K562 (cell line): ENCODE measurements at regions not wholly inside any gene's neighbourhood (a gene's known extent, or its start where the extent isn't known, plus 50 kb on each side); places are given as distances from the start of the nearest gene placed in this dataset.

Experiments used
- ATAC-seq: fragments of 200-7000 bp; cut with Tn5 transposase; 3 replicates; pipeline ENCODE4 v1.9.1; 2020; ENCODE audit warnings: moderate library complexity
- BruUV-seq: library from RNA; stranded (reverse); fragments of 400-500 nt; replicated peaks from 2 replicates; lab custom pipeline; 2021; lab: Mats Ljungman, UMichigan
- CTCF ChIA-PET: fragments of 300-600 bp; formaldehyde crosslinking; extraction: SDS; loops from one replicate; lab custom pipeline; 2021; ENCODE audit warnings: low intra/inter-chr PET ratio; lab: Yijun Ruan, JAX
- POLR2A ChIA-PET: fragments of 300-600, 350-650 bp; sonication (Branson Sonifier 250); formaldehyde crosslinking; extraction: SDS; loops from one replicate; lab custom pipeline; 2021; ENCODE audit warnings: antibody characterized with exemption, inconsistent platforms; lab: Yijun Ruan, JAX
- DNase-seq, 4 experiments: peaks; one replicate each; pipeline versions ENCODE4 v3.0.0 to v3.0.0-alpha.2; 2011 to 2018; ENCODE audit warnings: low spot score in 3 of 4, mixed read lengths in 3 of 4; ENCODE audit errors: extremely low read depth in 1 of 4
- FAIRE-seq: peaks from 2 replicates; lab custom pipeline; 2011; peaks lifted over from hg19 to GRCh38; lab: Jason Lieb, UNC
- H2AFZ ChIP-seq: 2 replicates; pipeline ENCODE4 v1.6.0; 2011; ENCODE audit warnings: low read depth, low read length, control low read depth, inconsistent platforms
- H3K27ac ChIP-seq: fragments of 200-600 bp; 3 replicates; pipeline ENCODE4 v1.8.0; 2011; ENCODE audit warnings: low read depth, mild to moderate bottlenecking, control low read depth, inconsistent platforms, low read length, moderate library complexity, mixed read lengths; ENCODE audit errors: extremely low read depth
- H3K27me3 ChIP-seq, 2 experiments: fragments of 300-600 bp in 1 of 2; 2 replicates in 1 of 2; 3 replicates in 1 of 2; pipeline versions ENCODE4 v1.6.0 to v1.8.0; 2011; ENCODE audit warnings: inconsistent platforms in 2 of 2, low read length in 2 of 2, mild to moderate bottlenecking in 1 of 2, mixed read lengths in 1 of 2, moderate library complexity in 1 of 2; ENCODE audit not compliant: control insufficient read depth in 2 of 2, insufficient read depth in 2 of 2
- H3K36me3 ChIP-seq: fragments of 300-600 bp; 3 replicates; pipeline ENCODE4 v1.8.0; 2011; ENCODE audit warnings: mild to moderate bottlenecking, low read length, inconsistent platforms; ENCODE audit not compliant: control insufficient read depth, insufficient read depth
- H3K4me1 ChIP-seq, 2 experiments: fragments of 200-600 bp in 1 of 2; replicated peaks in 1 of 2; 2 replicates in 1 of 2; 3 replicates in 1 of 2; pipeline versions ENCODE4 v1.5.1 to v1.8.0; 2011; ENCODE audit warnings: inconsistent platforms in 2 of 2, low read length in 2 of 2, mild to moderate bottlenecking in 1 of 2, mixed read lengths in 1 of 2, moderate library complexity in 1 of 2; ENCODE audit not compliant: control insufficient read depth in 2 of 2, insufficient read depth in 2 of 2
- H3K4me2 ChIP-seq: 2 replicates; pipeline ENCODE4 v1.6.1; 2011; ENCODE audit warnings: low read length, control low read depth, inconsistent platforms, mixed read lengths; ENCODE audit not compliant: insufficient read depth
- H3K4me3 ChIP-seq: fragments of 200-600 bp; sonication (generic), shearing (Covaris generic); 2 replicates; pipeline ENCODE4 v1.5.1; 2016; ENCODE audit warnings: control low read depth, inconsistent platforms
- H3K79me2 ChIP-seq: fragments of 200-600 bp; 3 replicates; pipeline ENCODE4 v1.8.0; 2011; ENCODE audit warnings: low read length, inconsistent platforms; ENCODE audit not compliant: control insufficient read depth, insufficient read depth
- H3K9ac ChIP-seq, 2 experiments: 2 replicates each; pipeline versions ENCODE4 v1.6.0 to v1.6.1; 2011; ENCODE audit warnings: low read depth in 2 of 2, low read length in 2 of 2, control low read depth in 1 of 2, inconsistent platforms in 1 of 2, mild to moderate bottlenecking in 1 of 2, mixed read lengths in 1 of 2; ENCODE audit not compliant: insufficient read depth in 1 of 2
- H3K9me1 ChIP-seq: one replicate; pipeline ENCODE4 v1.6.0; 2011; ENCODE audit warnings: inconsistent platforms, mild to moderate bottlenecking, low read length, moderate library complexity; ENCODE audit not compliant: control insufficient read depth, insufficient read depth
- H3K9me3 ChIP-seq: replicated peaks from 2 replicates; pipeline ENCODE4 v1.5.1; 2011; ENCODE audit warnings: low read depth, low read length, inconsistent platforms; ENCODE audit not compliant: control insufficient read depth, insufficient read depth
- H4K20me1 ChIP-seq: replicated peaks from 2 replicates; pipeline ENCODE4 v1.6.1; 2011; ENCODE audit warnings: low read length, inconsistent platforms, mixed read lengths; ENCODE audit not compliant: control insufficient read depth, insufficient read depth
- CHD2 ChIP-seq: IDR thresholded peaks from 2 replicates; pipeline ENCODE4 v1.6.1; 2011; ENCODE audit warnings: low read depth, low read length
- GABPB1 ChIP-seq: sonication (generic); formaldehyde crosslinking; IDR thresholded peaks from 2 replicates; pipeline ENCODE4 v1.8.0; 2022; ENCODE audit warnings: mild to moderate bottlenecking, missing genetic modification reagents
- KAT8 ChIP-seq: fragments of 450-650 bp; IDR thresholded peaks from 2 replicates; pipeline ENCODE4 v1.6.1; 2016; ENCODE audit warnings: low read depth, mild to moderate bottlenecking
- TAF1 ChIP-seq: IDR thresholded peaks from 2 replicates; pipeline ENCODE4 v1.6.1; 2011; ENCODE audit warnings: mild to moderate bottlenecking, low read length, moderate library complexity; ENCODE audit not compliant: insufficient read depth, control insufficient read depth, severe bottlenecking; ENCODE audit errors: extremely low read depth
- ZNF24 ChIP-seq: fragments of 450-650 bp; IDR thresholded peaks from 2 replicates; pipeline ENCODE4 v1.6.1; 2016
- ZZZ3 ChIP-seq: fragments of 450-650 bp; IDR thresholded peaks from 2 replicates; pipeline ENCODE4 v1.6.1; 2016; ENCODE audit warnings: antibody characterized with exemption, mild to moderate bottlenecking, moderate library complexity
- WGBS: fragments of 100-300 bp; shearing (Covaris generic); methylation state at CpG from one replicate; pipeline ENCODE4 v1.1.6; 2016; ENCODE audit warnings: low coverage, mixed read lengths; ENCODE audit not compliant: insufficient coverage; ENCODE audit errors: missing lambda C conversion rate; 5-methylcytosine and 5-hydroxymethylcytosine counted together
- in situ Hi-C: fragments of 300-500 bp; cut with MboI; formaldehyde crosslinking; loops from 4 replicates; pipeline ENCODE4 v1.15.0; 2018; ENCODE audit warnings: inconsistent platforms, mixed read lengths
- intact Hi-C: fragments of 100-400 bp; cut with micrococcal nuclease; formaldehyde crosslinking; loops from 2 replicates; pipeline ENCODE4 v1.14.2; 2022
- TF ChIP-seq, protein P1 (sequence below): fragments of 250-450 bp; sonication (Bioruptor Pico); IDR thresholded peaks from 2 replicates; pipeline ENCODE4 v1.4.0; 2020; ENCODE audit warnings: mild to moderate bottlenecking
- TF ChIP-seq, protein P2 (sequence below): sonication (generic); formaldehyde crosslinking; IDR thresholded peaks from 2 replicates; pipeline ENCODE4 v1.8.1; 2023; ENCODE audit warnings: mild to moderate bottlenecking, missing genetic modification reagents

DNA sequence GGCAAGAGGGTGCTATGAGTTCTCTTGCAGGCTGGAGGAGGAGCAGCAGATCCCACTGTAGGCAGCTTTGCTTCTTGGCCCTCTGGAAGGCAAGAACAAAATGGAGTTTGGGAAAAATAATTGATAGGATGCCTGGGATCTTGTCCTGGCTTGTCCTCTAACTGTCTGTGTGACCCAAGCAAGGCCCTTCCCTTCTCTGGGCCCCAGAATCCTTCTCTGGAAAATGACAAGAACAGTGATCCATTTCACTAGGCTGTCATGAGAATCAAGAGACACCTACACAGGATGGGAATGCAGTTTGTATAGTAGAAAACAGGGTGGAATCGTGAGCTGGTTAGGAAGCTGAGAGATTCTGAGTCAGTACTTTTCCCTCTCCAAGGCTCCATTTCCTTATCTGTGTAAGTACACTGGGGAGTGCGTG lies 133.3 kb downstream of the PJA1 start:
- no peak for FAIRE-seq
- no peak for DNase-seq
- TF ChIP-seq GABPB1 (CRISPR knock-in tag) (no peak), ZZZ3 (no peak), ZNF24 (no peak), CHD2 (no peak), TAF1 (no peak), KAT8 (no peak)
- TF ChIP-seq, protein P1, sequence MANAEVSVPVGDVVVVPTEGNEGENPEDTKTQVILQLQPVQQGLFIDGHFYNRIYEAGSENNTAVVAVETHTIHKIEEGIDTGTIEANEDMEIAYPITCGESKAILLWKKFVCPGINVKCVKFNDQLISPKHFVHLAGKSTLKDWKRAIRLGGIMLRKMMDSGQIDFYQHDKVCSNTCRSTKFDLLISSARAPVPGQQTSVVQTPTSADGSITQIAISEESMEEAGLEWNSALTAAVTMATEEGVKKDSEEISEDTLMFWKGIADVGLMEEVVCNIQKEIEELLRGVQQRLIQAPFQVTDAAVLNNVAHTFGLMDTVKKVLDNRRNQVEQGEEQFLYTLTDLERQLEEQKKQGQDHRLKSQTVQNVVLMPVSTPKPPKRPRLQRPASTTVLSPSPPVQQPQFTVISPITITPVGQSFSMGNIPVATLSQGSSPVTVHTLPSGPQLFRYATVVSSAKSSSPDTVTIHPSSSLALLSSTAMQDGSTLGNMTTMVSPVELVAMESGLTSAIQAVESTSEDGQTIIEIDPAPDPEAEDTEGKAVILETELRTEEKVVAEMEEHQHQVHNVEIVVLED: no peak
- TF ChIP-seq, protein P2, sequence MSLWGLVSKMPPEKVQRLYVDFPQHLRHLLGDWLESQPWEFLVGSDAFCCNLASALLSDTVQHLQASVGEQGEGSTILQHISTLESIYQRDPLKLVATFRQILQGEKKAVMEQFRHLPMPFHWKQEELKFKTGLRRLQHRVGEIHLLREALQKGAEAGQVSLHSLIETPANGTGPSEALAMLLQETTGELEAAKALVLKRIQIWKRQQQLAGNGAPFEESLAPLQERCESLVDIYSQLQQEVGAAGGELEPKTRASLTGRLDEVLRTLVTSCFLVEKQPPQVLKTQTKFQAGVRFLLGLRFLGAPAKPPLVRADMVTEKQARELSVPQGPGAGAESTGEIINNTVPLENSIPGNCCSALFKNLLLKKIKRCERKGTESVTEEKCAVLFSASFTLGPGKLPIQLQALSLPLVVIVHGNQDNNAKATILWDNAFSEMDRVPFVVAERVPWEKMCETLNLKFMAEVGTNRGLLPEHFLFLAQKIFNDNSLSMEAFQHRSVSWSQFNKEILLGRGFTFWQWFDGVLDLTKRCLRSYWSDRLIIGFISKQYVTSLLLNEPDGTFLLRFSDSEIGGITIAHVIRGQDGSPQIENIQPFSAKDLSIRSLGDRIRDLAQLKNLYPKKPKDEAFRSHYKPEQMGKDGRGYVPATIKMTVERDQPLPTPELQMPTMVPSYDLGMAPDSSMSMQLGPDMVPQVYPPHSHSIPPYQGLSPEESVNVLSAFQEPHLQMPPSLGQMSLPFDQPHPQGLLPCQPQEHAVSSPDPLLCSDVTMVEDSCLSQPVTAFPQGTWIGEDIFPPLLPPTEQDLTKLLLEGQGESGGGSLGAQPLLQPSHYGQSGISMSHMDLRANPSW (CRISPR knock-in tag): no peak
- no peak overlapping the region for H3K4me2 ChIP-seq
- no peaks in the 10 kb centered on the region for H4K20me1 ChIP-seq
- H3K27ac ChIP-seq: no peak overlapping the region
- 0% methylated on average over 2 of the region's 2 CpGs for WGBS
- no peak for ATAC-seq
- H3K9me1 ChIP-seq: no peaks in the 10 kb centered on the region
- no peak overlapping the region for H3K9ac ChIP-seq
- H2AFZ ChIP-seq: no peak overlapping the region
- no peaks in the 10 kb centered on the region for H3K79me2 ChIP-seq
- H3K9me3 ChIP-seq: no peaks in the 10 kb centered on the region
- H3K27me3 ChIP-seq: peaks cover 0 to 12% of the 10 kb centered on the region in 2 experiments; a peak in 3 of 5 replicates
- no peaks in the 10 kb centered on the region for H3K4me1 ChIP-seq
- ChIA-PET CTCF (no interaction called here), POLR2A (interaction anchor here (0.7 kb wide), 1 partner anchor 24 kb away, joined by 3 read pairs; no protein-coding TSS in a partner anchor)
- in situ Hi-C loops (no loop called here), intact Hi-C loops (no loop called here)
- BruUV-seq: no TSS peak
- no peak overlapping the region for H3K4me3 ChIP-seq
- no peaks in the 10 kb centered on the region for H3K36me3 ChIP-seq
